NOMO-1 treated with DMSO at 0.1 percent for 48 hours (cell line): ENCODE measurements at regions not wholly inside any gene's neighbourhood (a gene's known extent, or its start where the extent isn't known, plus 50 kb on each side); places are given as distances from the start of the nearest gene placed in this dataset.

Experiments used
- DNase-seq: peaks from one replicate; lab custom pipeline; 2025; ENCODE audit not compliant: unreplicated experiment; lab: John Stamatoyannopoulos, UW

GRCh38 chr16:65991149-65991701, 375.3 kb upstream of the CDH5 start:
- no peak for DNase-seq

GRCh38 chr16:65989861-65990604, 376.5 kb upstream of the CDH5 start:
- no peak for DNase-seq

GRCh38 chr16:65988024-65988595, 378.4 kb upstream of the CDH5 start:
- no peak for DNase-seq

- no peak for DNase-seq
Observed at GRCh38 chr16:65984296-65984695, 382.2 kb upstream of the CDH5 start.

- no peak for DNase-seq
Observed at GRCh38 chr16:65981057-65981456, 385.4 kb upstream of the CDH5 start.

- DNase-seq = peak; percentile 3
Observed at GRCh38 chr16:65975049-65975708, 391.3 kb upstream of the CDH5 start.

GRCh38 chr16:65967376-65967775, 399.1 kb upstream of the CDH5 start:
- DNase-seq = no peak

- DNase-seq = no peak
Observed at GRCh38 chr16:65965628-65966027, 400.9 kb upstream of the CDH5 start.

GRCh38 chr16:65964752-65965151, 401.7 kb upstream of the CDH5 start:
- no peak for DNase-seq

- DNase-seq = no peak
Observed at GRCh38 chr16:65961476-65962143, 404.9 kb upstream of the CDH5 start.

- DNase-seq = peak; percentile 0
Observed at GRCh38 chr16:65959983-65960382, 406.5 kb upstream of the CDH5 start.

GRCh38 chr16:65958086-65958485, 408.4 kb upstream of the CDH5 start:
- DNase-seq = no peak

- no peak for DNase-seq
Observed at GRCh38 chr16:65956100-65956499, 410.4 kb upstream of the CDH5 start.

GRCh38 chr16:65954446-65954845, 412.0 kb upstream of the CDH5 start:
- no peak for DNase-seq

GRCh38 chr16:65950211-65950610, 416.3 kb upstream of the CDH5 start:
- no peak for DNase-seq

GRCh38 chr16:65948361-65948760, 418.1 kb upstream of the CDH5 start:
- DNase-seq = no peak

- no peak for DNase-seq
Observed at GRCh38 chr16:65947951-65948350, 418.5 kb upstream of the CDH5 start.

GRCh38 chr16:65945493-65945892, 421.0 kb upstream of the CDH5 start:
- DNase-seq = no peak

GRCh38 chr16:65944361-65944760, 422.1 kb upstream of the CDH5 start:
- DNase-seq = no peak

- no peak for DNase-seq
Observed at GRCh38 chr16:65940711-65941110, 425.8 kb upstream of the CDH5 start.

- no peak for DNase-seq
Observed at GRCh38 chr16:65938083-65938482, 428.4 kb upstream of the CDH5 start.

GRCh38 chr16:65937455-65937854, 429.0 kb upstream of the CDH5 start:
- DNase-seq = no peak
